ENCODE measurements at regions not wholly inside any gene's neighbourhood (a gene's known extent, or its start where the extent isn't known, plus 50 kb on each side); places are given as distances from the start of the nearest gene placed in this dataset.

DNA sequence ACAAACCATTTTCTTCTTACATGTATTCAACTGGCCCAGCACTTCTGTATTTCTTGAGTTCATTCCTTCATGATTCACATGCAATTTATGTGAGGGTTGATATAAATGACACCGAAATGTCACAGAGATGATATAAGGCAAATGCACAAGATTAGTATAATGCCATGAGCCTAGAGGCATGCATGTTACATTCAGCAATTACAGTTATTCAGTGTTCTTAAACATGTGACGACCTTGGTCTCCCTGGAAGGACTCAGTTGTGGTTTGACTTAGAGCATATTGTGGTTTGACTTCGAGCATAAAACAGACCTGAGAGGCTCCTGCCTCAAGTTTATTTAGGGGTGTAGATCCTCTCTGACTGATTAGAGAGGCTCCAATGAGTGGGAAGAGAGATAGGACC lies 752.1 kb upstream of the POM121L12 start:
- TF ChIP-seq, protein P1, sequence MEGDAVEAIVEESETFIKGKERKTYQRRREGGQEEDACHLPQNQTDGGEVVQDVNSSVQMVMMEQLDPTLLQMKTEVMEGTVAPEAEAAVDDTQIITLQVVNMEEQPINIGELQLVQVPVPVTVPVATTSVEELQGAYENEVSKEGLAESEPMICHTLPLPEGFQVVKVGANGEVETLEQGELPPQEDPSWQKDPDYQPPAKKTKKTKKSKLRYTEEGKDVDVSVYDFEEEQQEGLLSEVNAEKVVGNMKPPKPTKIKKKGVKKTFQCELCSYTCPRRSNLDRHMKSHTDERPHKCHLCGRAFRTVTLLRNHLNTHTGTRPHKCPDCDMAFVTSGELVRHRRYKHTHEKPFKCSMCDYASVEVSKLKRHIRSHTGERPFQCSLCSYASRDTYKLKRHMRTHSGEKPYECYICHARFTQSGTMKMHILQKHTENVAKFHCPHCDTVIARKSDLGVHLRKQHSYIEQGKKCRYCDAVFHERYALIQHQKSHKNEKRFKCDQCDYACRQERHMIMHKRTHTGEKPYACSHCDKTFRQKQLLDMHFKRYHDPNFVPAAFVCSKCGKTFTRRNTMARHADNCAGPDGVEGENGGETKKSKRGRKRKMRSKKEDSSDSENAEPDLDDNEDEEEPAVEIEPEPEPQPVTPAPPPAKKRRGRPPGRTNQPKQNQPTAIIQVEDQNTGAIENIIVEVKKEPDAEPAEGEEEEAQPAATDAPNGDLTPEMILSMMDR (IDR thresholded peaks at IDR 0.05), result no peak

GRCh38 chr7:52273685-52274610 lies 761.5 kb upstream of the POM121L12 start:
- TF ChIP-seq, protein P1 (IDR thresholded peaks at IDR 0.05), result no peak

DNA sequence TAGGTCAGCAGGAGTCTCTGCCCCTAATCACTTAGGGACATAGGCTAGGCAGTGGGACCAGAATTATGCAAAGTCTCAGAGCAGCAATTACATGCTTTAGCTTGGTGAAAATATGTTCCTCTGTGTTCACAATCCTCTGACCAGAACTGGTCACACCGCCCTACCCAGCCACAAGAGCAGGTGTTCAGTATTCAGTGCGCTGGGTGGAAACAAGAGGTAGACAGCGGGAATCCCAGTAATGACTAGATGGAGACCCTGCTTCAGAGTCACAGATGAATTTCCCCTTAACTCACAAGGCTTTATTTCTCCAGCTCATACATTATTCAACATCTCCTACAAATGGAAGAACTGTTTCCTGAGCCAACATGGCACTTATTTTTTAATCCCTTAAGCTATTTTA lies 763.7 kb upstream of the POM121L12 start:
- TF ChIP-seq, protein P1 (IDR thresholded peaks at IDR 0.05), result no peak

- TF ChIP-seq, protein P1 (IDR thresholded peaks at IDR 0.05), result no peak
Measured at GRCh38 chr7:52270301-52270700, 765.1 kb upstream of the POM121L12 start.

GRCh38 chr7:52269669-52270068 lies 765.8 kb upstream of the POM121L12 start:
- TF ChIP-seq, protein P1 (IDR thresholded peaks at IDR 0.05), result no peak

GRCh38 chr7:52261057-52261456 lies 774.4 kb upstream of the POM121L12 start:
- TF ChIP-seq, protein P1 (IDR thresholded peaks at IDR 0.05), result no peak

DNA sequence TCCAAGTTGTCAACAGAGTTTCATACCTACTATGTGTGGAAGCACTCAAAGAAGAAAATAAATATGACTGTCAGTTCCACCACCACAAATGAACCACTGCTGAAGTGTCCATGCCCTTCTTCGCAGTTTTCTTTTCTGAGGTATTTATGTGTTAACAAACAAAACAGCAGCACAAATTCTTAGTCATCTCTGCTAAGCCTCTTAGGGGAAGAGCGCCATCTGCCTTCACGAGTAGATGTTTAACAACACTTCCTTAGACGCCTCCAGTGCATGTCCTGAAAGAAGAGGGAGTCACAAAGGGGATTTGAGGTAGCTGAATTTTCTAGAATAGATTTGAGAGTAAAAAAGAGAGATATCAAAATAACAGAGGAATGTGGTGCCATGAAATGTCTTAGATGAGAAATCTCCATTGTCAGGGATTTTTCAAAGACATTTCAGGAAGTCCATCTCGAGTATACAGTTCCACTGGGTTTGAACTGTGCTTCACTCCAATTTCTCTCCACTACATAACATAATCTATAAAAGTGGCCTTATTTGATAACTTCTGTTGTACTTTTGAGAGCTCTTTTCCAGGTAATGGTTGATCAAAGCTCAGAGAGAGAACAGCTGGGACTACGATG lies 775.3 kb upstream of the POM121L12 start:
- TF ChIP-seq, protein P1 (IDR thresholded peaks at IDR 0.05), result peak; percentile 70

Measured in LNCAP (cell line).